Left ventricle myocardium inferior (tissue), 1 donor: ENCODE measurements at regions not wholly inside any gene's neighbourhood (a gene's known extent, or its start where the extent isn't known, plus 50 kb on each side); places are given as distances from the start of the nearest gene placed in this dataset.
A peak's percentile ranks its signal among the peaks of the same experiment; 100 is the strongest.

ENCODE experiments used
- DNase-seq: peaks from one replicate; pipeline ENCODE4 v3.0.0-alpha.2; 2020
- H3K27ac ChIP-seq: fragments of 200-600 bp; replicated peaks from 2 replicates; pipeline ENCODE4 v1.8.0; 2021
- H3K27me3 ChIP-seq: fragments of 200-600 bp; 2 replicates; pipeline ENCODE4 v1.8.0; 2021; ENCODE audit warnings: low read depth
- H3K36me3 ChIP-seq: fragments of 200-600 bp; 2 replicates; pipeline ENCODE4 v1.8.0; 2021
- H3K4me1 ChIP-seq: fragments of 200-600 bp; 2 replicates; pipeline ENCODE4 v1.8.0; 2021
- H3K4me3 ChIP-seq: fragments of 200-600 bp; 2 replicates; pipeline ENCODE4 v1.8.0; 2021; ENCODE audit warnings: mild to moderate bottlenecking, moderate library complexity
- H3K9me3 ChIP-seq: fragments of 200-600 bp; replicated peaks from 2 replicates; pipeline ENCODE4 v1.8.0; 2021
- CTCF ChIP-seq: fragments of 200-600 bp; IDR thresholded peaks from 2 replicates; pipeline ENCODE4 v1.8.0; 2021; ENCODE audit warnings: antibody characterized with exemption, mild to moderate bottlenecking, borderline replicate concordance
- intact Hi-C: fragments of 100-400 bp; cut with micrococcal nuclease; formaldehyde crosslinking; loops from one replicate; pipeline ENCODE4 v1.11.0; 2022
- donor health status: DM: no; HTN: yes; CAD: no; lungs with severe emphysema.

- H3K9me3 ChIP-seq: no peaks in the 10 kb centered on the region
- no peak for TF ChIP-seq CTCF
- H3K4me1 ChIP-seq: peaks cover 68% of the 10 kb centered on the region
- H3K4me3 ChIP-seq: no peak overlapping the region
- no peaks in the 10 kb centered on the region for H3K36me3 ChIP-seq
- no peaks in the 10 kb centered on the region for H3K27me3 ChIP-seq
- peak overlapping the region; percentile 94 for H3K27ac ChIP-seq
- intact Hi-C loops: no loop called here
- peak; percentile 50 for DNase-seq
These were observed 87.7 kb upstream of the HAAO start for GRCh38 chr2:42879913-42880737.

GRCh38 chr2:42879121-42879705, 86.8 kb upstream of the HAAO start:
- Histone ChIP-seq H3K4me3 (no peak overlapping the region), H3K27me3 (no peaks in the 10 kb centered on the region), H3K9me3 (no peaks in the 10 kb centered on the region), H3K27ac (peak overlapping the region; percentile 94), H3K4me1 (peaks cover 77% of the 10 kb centered on the region), H3K36me3 (no peaks in the 10 kb centered on the region)
- TF ChIP-seq CTCF: no peak
- DNase-seq: no peak
- intact Hi-C loops: no loop called here

GRCh38 chr2:42878581-42878980, 86.2 kb upstream of the HAAO start:
- intact Hi-C loops: no loop called here
- no peaks in the 10 kb centered on the region for H3K9me3 ChIP-seq
- H3K27me3 ChIP-seq: no peaks in the 10 kb centered on the region
- no peak overlapping the region for H3K4me3 ChIP-seq
- H3K4me1 ChIP-seq: peaks cover 83% of the 10 kb centered on the region
- TF ChIP-seq CTCF: no peak
- peak overlapping the region; percentile 94 for H3K27ac ChIP-seq
- DNase-seq: no peak
- no peaks in the 10 kb centered on the region for H3K36me3 ChIP-seq

GRCh38 chr2:42877936-42878335, 85.6 kb upstream of the HAAO start:
- intact Hi-C loops: no loop called here
- H3K27ac ChIP-seq: peak overlapping the region; percentile 94

GRCh38 chr2:42877511-42877910, 85.1 kb upstream of the HAAO start:
- H3K27ac ChIP-seq: peak overlapping the region; percentile 94
- DNase-seq: no peak
- H3K27me3 ChIP-seq: no peaks in the 10 kb centered on the region
- H3K4me3 ChIP-seq: no peak overlapping the region
- intact Hi-C loops: no loop called here
- TF ChIP-seq CTCF: no peak
- H3K36me3 ChIP-seq: no peaks in the 10 kb centered on the region
- no peaks in the 10 kb centered on the region for H3K9me3 ChIP-seq
- H3K4me1 ChIP-seq: peaks cover 92% of the 10 kb centered on the region

More at GRCh38 chr2:42877936-42878335, 85.6 kb upstream of the HAAO start:
- H3K36me3 ChIP-seq: no peaks in the 10 kb centered on the region
- no peaks in the 10 kb centered on the region for H3K9me3 ChIP-seq
- no peak overlapping the region for H3K4me3 ChIP-seq
- no peak for TF ChIP-seq CTCF
- peaks cover 90% of the 10 kb centered on the region for H3K4me1 ChIP-seq
- H3K27me3 ChIP-seq: no peaks in the 10 kb centered on the region
- no peak for DNase-seq
